ENCODE measurements at regions not wholly inside any gene's neighbourhood (a gene's known extent, or its start where the extent isn't known, plus 50 kb on each side); places are given as distances from the start of the nearest gene placed in this dataset.

GRCh38 chr3:144097163-144097562 is 125.5 kb downstream of the DIPK2A start:
- Histone ChIP-seq H3K9me2 (ENCODE audit: low read depth, low read length) (no peaks in the 10 kb centered on the region), H3K27ac (ENCODE audit: low read depth, low read length, poor library complexity, severe bottlenecking) (no peak overlapping the region), H4K20me1 (ENCODE audit: insufficient read depth, low read length) (no peaks in the 10 kb centered on the region), H3K36me3 (ENCODE audit: insufficient read depth, low read length) (no peaks in the 10 kb centered on the region), H3K9me3 (ENCODE audit: low read length) (no peaks in the 10 kb centered on the region), H3K4me3 (ENCODE audit: low read depth, low read length, poor library complexity, severe bottlenecking) (no peak overlapping the region), H3K4me2 (ENCODE audit: low read length) (no peak overlapping the region), H3K79me2 (ENCODE audit: insufficient read depth, low read length) (no peaks in the 10 kb centered on the region), H2AFZ (ENCODE audit: low read length) (no peak overlapping the region), H3K4me1 (ENCODE audit: insufficient read depth, low read length, severe bottlenecking) (no peaks in the 10 kb centered on the region), H3K27me3 (ENCODE audit: insufficient read depth, low read length) (no peaks in the 10 kb centered on the region), H3K9ac (ENCODE audit: low read length) (no peak overlapping the region), H3F3A (ENCODE audit: insufficient read depth, low read length) (no peaks in the 10 kb centered on the region)
- TF ChIP-seq EZH2 (IDR thresholded peaks at IDR 0.05; ENCODE audit: borderline replicate concordance, low read length) (no peak), CTCF (IDR thresholded peaks at IDR 0.05; ENCODE audit: low read length) (no peak)

- TF ChIP-seq CTCF (IDR thresholded peaks at IDR 0.05; ENCODE audit: low read length): no peak
- no peak for TF ChIP-seq EZH2 (IDR thresholded peaks at IDR 0.05; ENCODE audit: borderline replicate concordance, low read length)
- no peaks in the 10 kb centered on the region for H3K9me2 ChIP-seq (ENCODE audit: low read depth, low read length)
- no peaks in the 10 kb centered on the region for H4K20me1 ChIP-seq (ENCODE audit: insufficient read depth, low read length)
- no peaks in the 10 kb centered on the region for H3K9me3 ChIP-seq (ENCODE audit: low read length)
- no peak overlapping the region for H2AFZ ChIP-seq (ENCODE audit: low read length)
- no peaks in the 10 kb centered on the region for H3K79me2 ChIP-seq (ENCODE audit: insufficient read depth, low read length)
- H3K4me1 ChIP-seq (ENCODE audit: insufficient read depth, low read length, severe bottlenecking): no peaks in the 10 kb centered on the region
- no peak overlapping the region for H3K4me2 ChIP-seq (ENCODE audit: low read length)
- no peaks in the 10 kb centered on the region for H3K27me3 ChIP-seq (ENCODE audit: insufficient read depth, low read length)
- H3K36me3 ChIP-seq (ENCODE audit: insufficient read depth, low read length): no peaks in the 10 kb centered on the region
- H3F3A ChIP-seq (ENCODE audit: insufficient read depth, low read length): no peaks in the 10 kb centered on the region
- H3K4me3 ChIP-seq (ENCODE audit: low read depth, low read length, poor library complexity, severe bottlenecking): no peak overlapping the region
- no peak overlapping the region for H3K27ac ChIP-seq (ENCODE audit: low read depth, low read length, poor library complexity, severe bottlenecking)
- no peak overlapping the region for H3K9ac ChIP-seq (ENCODE audit: low read length)
Measured at GRCh38 chr3:144098691-144099090, 127.1 kb downstream of the DIPK2A start.

- TF ChIP-seq EZH2 (IDR thresholded peaks at IDR 0.05; ENCODE audit: borderline replicate concordance, low read length) (no peak), CTCF (IDR thresholded peaks at IDR 0.05; ENCODE audit: low read length) (no peak)
- Histone ChIP-seq H3K27me3 (ENCODE audit: insufficient read depth, low read length) (no peaks in the 10 kb centered on the region), H3F3A (ENCODE audit: insufficient read depth, low read length) (no peaks in the 10 kb centered on the region), H3K27ac (ENCODE audit: low read depth, low read length, poor library complexity, severe bottlenecking) (no peak overlapping the region), H3K79me2 (ENCODE audit: insufficient read depth, low read length) (no peaks in the 10 kb centered on the region), H3K36me3 (ENCODE audit: insufficient read depth, low read length) (no peaks in the 10 kb centered on the region), H4K20me1 (ENCODE audit: insufficient read depth, low read length) (no peaks in the 10 kb centered on the region), H3K9me2 (ENCODE audit: low read depth, low read length) (no peaks in the 10 kb centered on the region), H3K4me3 (ENCODE audit: low read depth, low read length, poor library complexity, severe bottlenecking) (no peak overlapping the region), H3K9me3 (ENCODE audit: low read length) (no peaks in the 10 kb centered on the region), H2AFZ (ENCODE audit: low read length) (no peak overlapping the region), H3K9ac (ENCODE audit: low read length) (no peak overlapping the region), H3K4me1 (ENCODE audit: insufficient read depth, low read length, severe bottlenecking) (no peaks in the 10 kb centered on the region), H3K4me2 (ENCODE audit: low read length) (no peak overlapping the region)
Measured at GRCh38 chr3:144102421-144102820, 130.8 kb downstream of the DIPK2A start.
